GM23248 (cell line): ENCODE measurements at regions not wholly inside any gene's neighbourhood (a gene's known extent, or its start where the extent isn't known, plus 50 kb on each side); places are given as distances from the start of the nearest gene placed in this dataset.

ENCODE experiments used
- EZH2 ChIP-seq: fragments of 200-600 bp; sonication (generic); IDR thresholded peaks from 2 replicates; pipeline ENCODE4 v1.6.1; 2018; ENCODE audit warnings: antibody characterized with exemption, mild to moderate bottlenecking; ENCODE audit not compliant: insufficient read depth, poor library complexity, severe bottlenecking
- EZH2phosphoT487 ChIP-seq: fragments of 200-600 bp; sonication (generic); IDR thresholded peaks from 2 replicates; pipeline ENCODE4 v1.6.1; 2018; ENCODE audit warnings: antibody characterized with exemption, moderate library complexity, mild to moderate bottlenecking, low read depth; ENCODE audit not compliant: insufficient read depth

DNA sequence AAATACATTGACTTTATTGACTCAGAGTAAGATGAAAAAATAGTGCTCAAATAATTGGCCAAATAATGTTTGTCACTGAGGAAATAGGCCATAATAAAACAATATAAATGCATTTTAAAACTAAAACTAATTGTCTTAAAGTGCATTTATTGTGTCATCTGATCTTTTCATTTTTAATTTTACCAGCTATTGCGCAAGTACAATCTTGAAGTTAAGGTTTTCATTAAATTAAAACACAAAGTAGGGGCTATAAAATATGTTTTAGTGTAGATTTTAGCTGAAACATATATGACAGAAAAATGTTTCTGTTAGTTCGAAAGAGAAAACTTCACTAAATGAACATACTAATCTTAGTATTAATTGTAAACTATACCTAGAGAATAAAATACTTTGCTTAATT, 832.8 kb downstream of the FSCB start:
- TF ChIP-seq EZH2phosphoT487 (no peak), EZH2 (no peak)
